Heart left ventricle (tissue), 13 donors: ENCODE measurements at regions not wholly inside any gene's neighbourhood (a gene's known extent, or its start where the extent isn't known, plus 50 kb on each side); places are given as distances from the start of the nearest gene placed in this dataset.

Experiments used
- CTCF ChIP-seq, 12 donors: fragments of 200-600 bp; sonication (generic) in 4 of 12; IDR thresholded peaks; one replicate each; pipeline versions ENCODE4 v1.5.0 to v1.8.0; 2018 to 2022; ENCODE audit warnings: antibody characterized with exemption in 12 of 12, mild to moderate bottlenecking in 5 of 12
- POLR2A ChIP-seq, 2 donors: fragments of 450-650 bp; IDR thresholded peaks; one replicate each; pipeline ENCODE4 v1.6.1; 2017; ENCODE audit warnings: antibody characterized with exemption in 2 of 2, mild to moderate bottlenecking in 2 of 2, moderate library complexity in 2 of 2
- donor health status: ischemic (EF 13 %, LVEDD 7.1; RV severe dilation, severe dysfunction).
- donor health status: DM: no; HTN: yes; CAD: no.
- donor health status: DM: no; HTN: no; CAD: no.
- donor health status: ischemic (EF 25% LVEDD 6.9; RV normal size, moderate dysfunction).
- donor health status: ischemic (EF 25% LVEDD 5.7; RV mildly dilated, moderate dysfunction).
- donor health status: ischemic (EF 35%, LVEDD 5.7; RV mildly dilated, moderate dysfunction).
- donor health status: nonischemic (EF 11% LVEDD 7.7; RV severe dilation, severe dysfunction).
- donor health status: DM: yes; HTN: yes; CAD: no.
- donor health status: PGD.
- donor health status: ischemic (EF 29% LVEDD 5.4; RV normal size, mild dysfunction).
- donor health status: nonischemic (EF 23%, LVEDD 6.1; RV moderate dilation, normal function).

GRCh38 chr2:39488450-39488849 lies 51.4 kb upstream of the MAP4K3 start:
- TF ChIP-seq CTCF (IDR thresholded peaks at IDR 0.05) (no peak), POLR2A (IDR thresholded peaks at IDR 0.05) (no peak)
